ENCODE measurements at regions not wholly inside any gene's neighbourhood (a gene's known extent, or its start where the extent isn't known, plus 50 kb on each side); places are given as distances from the start of the nearest gene placed in this dataset.

- TF ChIP-seq, protein P1, sequence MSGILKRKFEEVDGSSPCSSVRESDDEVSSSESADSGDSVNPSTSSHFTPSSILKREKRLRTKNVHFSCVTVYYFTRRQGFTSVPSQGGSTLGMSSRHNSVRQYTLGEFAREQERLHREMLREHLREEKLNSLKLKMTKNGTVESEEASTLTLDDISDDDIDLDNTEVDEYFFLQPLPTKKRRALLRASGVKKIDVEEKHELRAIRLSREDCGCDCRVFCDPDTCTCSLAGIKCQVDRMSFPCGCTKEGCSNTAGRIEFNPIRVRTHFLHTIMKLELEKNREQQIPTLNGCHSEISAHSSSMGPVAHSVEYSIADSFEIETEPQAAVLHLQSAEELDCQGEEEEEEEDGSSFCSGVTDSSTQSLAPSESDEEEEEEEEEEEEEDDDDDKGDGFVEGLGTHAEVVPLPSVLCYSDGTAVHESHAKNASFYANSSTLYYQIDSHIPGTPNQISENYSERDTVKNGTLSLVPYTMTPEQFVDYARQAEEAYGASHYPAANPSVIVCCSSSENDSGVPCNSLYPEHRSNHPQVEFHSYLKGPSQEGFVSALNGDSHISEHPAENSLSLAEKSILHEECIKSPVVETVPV (CRISPR knock-in tag; IDR thresholded peaks at IDR 0.05) = no peak
- TF ChIP-seq ZNF70 (CRISPR knock-in tag; IDR thresholded peaks at IDR 0.05) (no peak), OSR1 (CRISPR knock-in tag; IDR thresholded peaks at IDR 0.05) (no peak), PATZ1 (CRISPR knock-in tag; IDR thresholded peaks at IDR 0.05; ENCODE audit: borderline replicate concordance) (no peak), ARNTL (CRISPR knock-in tag; IDR thresholded peaks at IDR 0.05; ENCODE audit: borderline replicate concordance, low read depth) (no peak), ZNF8 (CRISPR knock-in tag; IDR thresholded peaks at IDR 0.05) (no peak)
These were observed 217.4 kb upstream of the CD96 start for GRCh38 chr3:111324645-111325044.
